ENCODE measurements at regions not wholly inside any gene's neighbourhood (a gene's known extent, or its start where the extent isn't known, plus 50 kb on each side); places are given as distances from the start of the nearest gene placed in this dataset.

DNA sequence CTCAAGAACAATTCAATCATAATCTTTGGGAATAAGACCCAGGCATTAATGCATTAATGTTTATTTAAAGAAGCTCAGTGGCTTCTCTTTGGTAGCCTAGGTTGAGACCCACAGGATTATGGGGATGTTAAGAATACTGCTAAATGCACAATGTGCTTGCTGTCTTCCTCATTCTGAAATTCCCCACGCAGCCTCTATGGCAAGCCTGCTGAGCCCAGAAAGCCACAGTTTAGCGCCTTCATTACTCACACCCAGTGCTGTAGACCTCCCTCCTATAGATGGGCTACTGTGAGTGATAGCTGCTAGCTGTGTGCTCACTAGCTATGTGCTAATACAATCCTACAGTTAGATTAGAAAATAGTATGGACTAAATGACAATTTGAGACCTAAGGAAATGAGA lies 90.6 kb downstream of the TNFSF13B start:
- no peak for FAIRE-seq
- no peak for DNase-seq (ENCODE audit: insufficient read length, low spot score)
- TF ChIP-seq POLR2AphosphoS5 (IDR thresholded peaks at IDR 0.05; ENCODE audit: low read depth, low read length) (no peak), POU2F2 (IDR thresholded peaks at IDR 0.05; ENCODE audit: low read depth, low read length) (no peak), POLR2A (IDR thresholded peaks at IDR 0.05; ENCODE audit: low read depth, low read length) (no peak), SPI1 (IDR thresholded peaks at IDR 0.05; ENCODE audit: low read depth, low read length) (no peak), PAX5 (IDR thresholded peaks at IDR 0.05; ENCODE audit: insufficient read depth, low read length, severe bottlenecking) (no peak)

DNA sequence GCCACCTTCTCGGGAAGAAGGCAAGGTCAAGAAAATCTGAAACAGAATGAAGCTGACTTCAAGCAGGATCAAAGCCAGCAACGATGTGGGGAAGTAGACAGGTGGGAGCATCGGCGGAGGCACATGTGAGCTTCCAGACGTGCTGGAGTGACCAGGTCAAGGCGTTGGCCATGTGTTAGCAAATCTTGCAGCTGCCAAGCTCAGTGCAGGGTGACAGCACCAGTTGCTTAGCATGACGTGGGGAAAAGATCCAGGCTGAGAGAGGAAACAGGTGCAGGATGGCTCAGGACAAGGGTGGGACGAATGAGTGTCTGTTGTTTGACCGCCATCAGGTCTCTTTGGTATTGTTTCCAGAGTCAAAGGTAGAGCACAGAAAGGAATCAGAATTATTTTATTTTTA lies 92.3 kb downstream of the TNFSF13B start:
- FAIRE-seq (no peak), DNase-seq (ENCODE audit: insufficient read length, low spot score) (no peak)
- TF ChIP-seq PAX5 (IDR thresholded peaks at IDR 0.05; ENCODE audit: insufficient read depth, low read length, severe bottlenecking) = no peak
- TF ChIP-seq TAF1 (IDR thresholded peaks at IDR 0.05; ENCODE audit: low read depth, low read length) = no peak
- no peak for TF ChIP-seq POLR2AphosphoS5 (IDR thresholded peaks at IDR 0.05; ENCODE audit: low read depth, low read length)
- no peak for TF ChIP-seq POLR2A (IDR thresholded peaks at IDR 0.05; ENCODE audit: low read depth, low read length)
- no peak for TF ChIP-seq SPI1 (IDR thresholded peaks at IDR 0.05; ENCODE audit: low read depth, low read length)
- no peak for TF ChIP-seq POU2F2 (IDR thresholded peaks at IDR 0.05; ENCODE audit: low read depth, low read length)

DNA sequence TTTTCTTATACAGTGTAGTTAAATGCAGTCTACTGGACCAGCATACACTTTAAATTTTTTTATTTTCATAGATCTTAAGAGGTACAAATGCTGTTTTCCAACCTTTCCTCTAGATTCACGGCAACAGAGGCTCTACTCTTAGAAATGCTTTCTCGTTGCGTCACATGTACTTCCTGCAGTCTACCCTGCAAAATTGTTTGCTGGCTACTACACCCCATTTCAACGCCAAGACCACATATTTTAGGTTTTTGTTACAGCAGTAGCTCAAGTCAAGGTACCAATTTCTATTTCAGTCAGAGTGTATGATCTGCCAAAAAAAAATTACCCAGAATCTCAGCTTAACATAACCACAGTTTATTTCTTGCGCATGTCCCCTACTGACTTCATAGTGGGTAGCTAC lies 94.1 kb downstream of the TNFSF13B start:
- no peak for TF ChIP-seq POLR2AphosphoS5 (IDR thresholded peaks at IDR 0.05; ENCODE audit: low read depth, low read length)
- no peak for TF ChIP-seq PAX5 (IDR thresholded peaks at IDR 0.05; ENCODE audit: insufficient read depth, low read length, severe bottlenecking)
- no peak for TF ChIP-seq TAF1 (IDR thresholded peaks at IDR 0.05; ENCODE audit: low read depth, low read length)
- TF ChIP-seq POU2F2 (IDR thresholded peaks at IDR 0.05; ENCODE audit: low read depth, low read length) = no peak
- no peak for TF ChIP-seq POLR2A (IDR thresholded peaks at IDR 0.05; ENCODE audit: low read depth, low read length)
- no peak for TF ChIP-seq SPI1 (IDR thresholded peaks at IDR 0.05; ENCODE audit: low read depth, low read length)
- FAIRE-seq = no peak
- no peak for DNase-seq (ENCODE audit: insufficient read length, low spot score)

- no peak for TF ChIP-seq TAF1 (IDR thresholded peaks at IDR 0.05; ENCODE audit: low read depth, low read length)
- no peak for TF ChIP-seq POLR2AphosphoS5 (IDR thresholded peaks at IDR 0.05; ENCODE audit: low read depth, low read length)
- TF ChIP-seq POU2F2 (IDR thresholded peaks at IDR 0.05; ENCODE audit: low read depth, low read length) = no peak
- no peak for TF ChIP-seq PAX5 (IDR thresholded peaks at IDR 0.05; ENCODE audit: insufficient read depth, low read length, severe bottlenecking)
- no peak for TF ChIP-seq SPI1 (IDR thresholded peaks at IDR 0.05; ENCODE audit: low read depth, low read length)
- TF ChIP-seq POLR2A (IDR thresholded peaks at IDR 0.05; ENCODE audit: low read depth, low read length) = no peak
- FAIRE-seq = no peak
- DNase-seq (ENCODE audit: insufficient read length, low spot score) = no peak
These were observed 95.7 kb downstream of the TNFSF13B start for GRCh38 chr13:108365255-108365654.

DNA sequence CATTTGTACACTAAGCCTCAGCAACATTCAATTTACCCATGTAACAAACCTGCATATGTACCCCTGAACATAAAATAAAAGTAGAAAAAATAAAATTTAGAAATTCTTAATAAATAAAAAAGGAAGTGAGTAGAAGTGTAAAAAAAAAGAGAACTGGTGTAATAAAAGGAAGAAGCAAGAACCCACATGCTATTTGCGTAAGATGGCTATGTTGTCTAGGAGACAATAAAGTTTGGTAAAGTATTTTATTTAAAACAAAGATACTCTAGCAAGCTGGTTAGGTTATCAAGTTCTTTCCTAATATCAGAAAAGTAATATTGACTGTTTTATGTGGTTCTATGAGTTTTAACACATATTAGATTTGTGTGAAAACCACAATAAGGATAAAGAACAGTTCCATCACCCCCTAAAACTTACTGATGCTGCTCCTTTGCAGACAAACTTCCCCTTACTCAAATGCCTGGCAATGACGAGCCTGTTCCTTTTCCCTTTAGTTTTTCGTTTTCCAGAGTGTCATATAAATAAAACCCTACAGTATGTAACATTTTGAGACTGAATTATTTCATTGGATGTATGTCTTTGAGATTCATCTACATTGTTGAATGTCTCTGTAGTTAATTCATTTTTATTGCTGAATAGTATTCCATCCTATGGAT lies 98.9 kb downstream of the TNFSF13B start:
- no peak for FAIRE-seq
- no peak for DNase-seq (ENCODE audit: insufficient read length, low spot score)
- TF ChIP-seq PAX5 (IDR thresholded peaks at IDR 0.05; ENCODE audit: insufficient read depth, low read length, severe bottlenecking) (no peak), POLR2A (IDR thresholded peaks at IDR 0.05; ENCODE audit: low read depth, low read length) (no peak), POU2F2 (IDR thresholded peaks at IDR 0.05; ENCODE audit: low read depth, low read length) (no peak), POLR2AphosphoS5 (IDR thresholded peaks at IDR 0.05; ENCODE audit: low read depth, low read length) (no peak), TAF1 (IDR thresholded peaks at IDR 0.05; ENCODE audit: low read depth, low read length) (no peak), SPI1 (IDR thresholded peaks at IDR 0.05; ENCODE audit: low read depth, low read length) (no peak)

DNA sequence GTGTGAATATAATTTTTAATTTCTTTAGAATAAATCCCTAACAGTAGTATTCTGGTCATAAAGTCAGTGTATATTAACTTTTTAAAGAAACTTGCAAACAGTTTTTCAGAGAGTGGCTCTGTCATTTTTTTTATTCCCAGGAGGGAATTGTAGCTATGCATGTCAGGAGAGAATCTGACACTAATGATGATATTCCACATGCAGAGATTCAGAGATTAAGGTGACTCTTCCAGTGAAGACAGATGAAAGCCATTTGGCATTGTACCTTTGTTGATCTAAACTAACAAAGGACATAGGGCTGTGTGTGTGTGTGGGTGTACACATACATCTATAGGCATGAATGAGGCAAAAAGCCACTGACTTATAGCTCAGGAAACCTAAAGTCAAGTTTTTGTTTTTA lies 99.9 kb downstream of the TNFSF13B start:
- no peak for DNase-seq (ENCODE audit: insufficient read length, low spot score)
- TF ChIP-seq POLR2AphosphoS5 (IDR thresholded peaks at IDR 0.05; ENCODE audit: low read depth, low read length) (no peak), PAX5 (IDR thresholded peaks at IDR 0.05; ENCODE audit: insufficient read depth, low read length, severe bottlenecking) (no peak), POU2F2 (IDR thresholded peaks at IDR 0.05; ENCODE audit: low read depth, low read length) (no peak), POLR2A (IDR thresholded peaks at IDR 0.05; ENCODE audit: low read depth, low read length) (no peak), SPI1 (IDR thresholded peaks at IDR 0.05; ENCODE audit: low read depth, low read length) (no peak), TAF1 (IDR thresholded peaks at IDR 0.05; ENCODE audit: low read depth, low read length) (no peak)
- no peak for FAIRE-seq

- DNase-seq (ENCODE audit: insufficient read length, low spot score) = no peak
- no peak for TF ChIP-seq POLR2A (IDR thresholded peaks at IDR 0.05; ENCODE audit: low read depth, low read length)
- TF ChIP-seq SPI1 (IDR thresholded peaks at IDR 0.05; ENCODE audit: low read depth, low read length) = no peak
- no peak for TF ChIP-seq PAX5 (IDR thresholded peaks at IDR 0.05; ENCODE audit: insufficient read depth, low read length, severe bottlenecking)
- TF ChIP-seq POU2F2 (IDR thresholded peaks at IDR 0.05; ENCODE audit: low read depth, low read length) = no peak
- no peak for TF ChIP-seq POLR2AphosphoS5 (IDR thresholded peaks at IDR 0.05; ENCODE audit: low read depth, low read length)
- TF ChIP-seq TAF1 (IDR thresholded peaks at IDR 0.05; ENCODE audit: low read depth, low read length) = no peak
- FAIRE-seq = no peak
These were observed 105.5 kb downstream of the TNFSF13B start for GRCh38 chr13:108375034-108375433.

- DNase-seq (ENCODE audit: insufficient read length, low spot score) (no peak), FAIRE-seq (no peak)
- TF ChIP-seq POLR2AphosphoS5 (IDR thresholded peaks at IDR 0.05; ENCODE audit: low read depth, low read length) (no peak), POLR2A (IDR thresholded peaks at IDR 0.05; ENCODE audit: low read depth, low read length) (no peak), SPI1 (IDR thresholded peaks at IDR 0.05; ENCODE audit: low read depth, low read length) (no peak), PAX5 (IDR thresholded peaks at IDR 0.05; ENCODE audit: insufficient read depth, low read length, severe bottlenecking) (no peak), POU2F2 (IDR thresholded peaks at IDR 0.05; ENCODE audit: low read depth, low read length) (no peak), TAF1 (IDR thresholded peaks at IDR 0.05; ENCODE audit: low read depth, low read length) (no peak)
These were observed 106.3 kb downstream of the TNFSF13B start for GRCh38 chr13:108375772-108376171.

DNA sequence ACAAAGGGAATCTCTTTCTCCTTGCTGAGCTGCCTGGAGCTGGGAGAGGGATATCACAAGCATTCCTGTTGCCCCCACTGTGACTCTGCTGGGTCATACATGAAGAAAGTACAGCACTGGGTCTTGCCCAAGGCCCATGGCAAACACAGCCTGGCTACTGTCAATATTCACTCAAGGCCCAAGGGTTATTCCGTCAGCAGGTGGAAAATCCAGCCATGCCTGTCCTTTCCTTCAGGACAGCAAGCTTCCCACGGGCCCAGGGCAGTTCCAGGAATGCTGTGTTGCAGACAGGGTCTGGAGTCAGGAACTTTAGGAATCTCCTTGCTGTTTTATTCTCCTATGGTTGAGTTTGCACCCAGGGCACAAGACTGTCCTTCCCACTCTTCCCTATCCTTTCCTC lies 106.8 kb downstream of the TNFSF13B start:
- no peak for FAIRE-seq
- TF ChIP-seq TAF1 (IDR thresholded peaks at IDR 0.05; ENCODE audit: low read depth, low read length) (no peak), SPI1 (IDR thresholded peaks at IDR 0.05; ENCODE audit: low read depth, low read length) (no peak), POLR2A (IDR thresholded peaks at IDR 0.05; ENCODE audit: low read depth, low read length) (no peak), POU2F2 (IDR thresholded peaks at IDR 0.05; ENCODE audit: low read depth, low read length) (no peak), PAX5 (IDR thresholded peaks at IDR 0.05; ENCODE audit: insufficient read depth, low read length, severe bottlenecking) (no peak), POLR2AphosphoS5 (IDR thresholded peaks at IDR 0.05; ENCODE audit: low read depth, low read length) (no peak)
- DNase-seq (ENCODE audit: insufficient read length, low spot score) = no peak
